Activated T-cell treated with anti-CD3 and anti-CD28 coated beads, Interleukin-2, amount 50 U/mL, for 72 hours (primary cell): ENCODE measurements at regions not wholly inside any gene's neighbourhood (a gene's known extent, or its start where the extent isn't known, plus 50 kb on each side); places are given as distances from the start of the nearest gene placed in this dataset.
"Not testable (repeated sequence)": the region's sequence is repeated elsewhere in the genome, so short reads cannot be mapped to it uniquely, and the experiment has no call there.

Experiments
- ATAC-seq, 2 donors: fragments of 150-1000 bp; cut with Tn5 transposase; replicated peaks in 1 of 2; 2 replicates each; pipeline ENCODE4 v1.10.0; 2021; ENCODE audit warnings: moderate library complexity in 2 of 2, mild to moderate bottlenecking in 1 of 2
- DNase-seq, 2 donors: peaks; one replicate each; pipeline ENCODE4 v3.0.0; 2021 to 2022; ENCODE audit warnings: mixed read lengths in 1 of 2
- H3K27ac Mint-ChIP-seq: one replicate; pipeline ENCODE4 v1.8.0; 2022; ENCODE audit warnings: mild to moderate bottlenecking, moderate library complexity, mixed read lengths
- H3K27me3 Mint-ChIP-seq: one replicate; pipeline ENCODE4 v1.8.0; 2022; ENCODE audit warnings: low read depth, mixed read lengths
- H3K36me3 Mint-ChIP-seq, 2 donors: one replicate each; pipeline ENCODE4 v1.8.0; 2022; ENCODE audit warnings: mixed read lengths in 2 of 2, mild to moderate bottlenecking in 1 of 2; ENCODE audit not compliant: insufficient read depth in 2 of 2
- H3K4me1 Mint-ChIP-seq: one replicate; pipeline ENCODE4 v1.8.0; 2022; ENCODE audit warnings: low read depth, mixed read lengths
- H3K4me3 Mint-ChIP-seq, 2 donors: one replicate each; pipeline ENCODE4 v1.8.0; 2022; ENCODE audit warnings: mild to moderate bottlenecking in 2 of 2, mixed read lengths in 2 of 2, moderate library complexity in 2 of 2
- H3K9me3 Mint-ChIP-seq, 2 donors: one replicate each; pipeline ENCODE4 v1.8.0; 2022; ENCODE audit warnings: mixed read lengths in 2 of 2

- H3K27me3 Mint-ChIP-seq: no peaks in the 10 kb centered on the region
- ATAC-seq (no peak), DNase-seq (no peak)
- H3K9me3 Mint-ChIP-seq: peaks cover 2% of the 10 kb centered on the region in 2 donors
- peaks cover 23% of the 10 kb centered on the region for H3K4me1 Mint-ChIP-seq
- peak overlapping the region; percentile 66 for H3K27ac Mint-ChIP-seq
- no peak overlapping the region for H3K4me3 Mint-ChIP-seq
- H3K36me3 Mint-ChIP-seq: no peaks in the 10 kb centered on the region
Observed at GRCh38 chr6:20334962-20335361, 66.7 kb upstream of the E2F3 start.

- ATAC-seq: peak; percentile 73 to 83
- peaks cover 23% of the 10 kb centered on the region for H3K4me1 Mint-ChIP-seq
- H3K27me3 Mint-ChIP-seq: no peaks in the 10 kb centered on the region
- peaks cover 2% of the 10 kb centered on the region in 2 donors for H3K9me3 Mint-ChIP-seq
- peak overlapping the region; percentile 66 for H3K27ac Mint-ChIP-seq
- H3K4me3 Mint-ChIP-seq: peak overlapping the region; percentile 43 to 79
- no peaks in the 10 kb centered on the region for H3K36me3 Mint-ChIP-seq
- no peak for DNase-seq
Observed at GRCh38 chr6:20335872-20336271, 65.8 kb upstream of the E2F3 start.

GRCh38 chr6:20338156-20338555, 63.5 kb upstream of the E2F3 start:
- H3K27ac Mint-ChIP-seq: no peak overlapping the region
- no peaks in the 10 kb centered on the region for H3K27me3 Mint-ChIP-seq
- H3K36me3 Mint-ChIP-seq: no peaks in the 10 kb centered on the region
- no peak for DNase-seq
- no peak for ATAC-seq
- peaks cover 2% of the 10 kb centered on the region in 2 donors for H3K9me3 Mint-ChIP-seq
- no peak overlapping the region for H3K4me3 Mint-ChIP-seq
- peaks cover 23% of the 10 kb centered on the region for H3K4me1 Mint-ChIP-seq

- Mint-ChIP-seq H3K27me3 (no peaks in the 10 kb centered on the region), H3K4me3 (no peak overlapping the region), H3K4me1 (peaks cover 18% of the 10 kb centered on the region), H3K27ac (no peak overlapping the region), H3K36me3 (no peaks in the 10 kb centered on the region), H3K9me3 (peaks cover 2% of the 10 kb centered on the region in 2 donors)
- DNase-seq: no peak
- ATAC-seq: no peak
Observed at GRCh38 chr6:20340068-20340848, 61.4 kb upstream of the E2F3 start.

- DNase-seq (no peak), ATAC-seq (no peak)
- H3K27me3 Mint-ChIP-seq: no peaks in the 10 kb centered on the region
- peaks cover 2% of the 10 kb centered on the region in 2 donors for H3K9me3 Mint-ChIP-seq
- peaks cover 9% of the 10 kb centered on the region for H3K4me1 Mint-ChIP-seq
- H3K27ac Mint-ChIP-seq: no peak overlapping the region
- H3K4me3 Mint-ChIP-seq: no peak overlapping the region
- no peaks in the 10 kb centered on the region for H3K36me3 Mint-ChIP-seq
Observed at GRCh38 chr6:20341096-20341495, 60.6 kb upstream of the E2F3 start.

- DNase-seq (no peak), ATAC-seq (no peak)
- Mint-ChIP-seq H3K27ac (no peak overlapping the region), H3K4me1 (peaks cover 5% of the 10 kb centered on the region), H3K27me3 (no peaks in the 10 kb centered on the region), H3K4me3 (no peak overlapping the region), H3K9me3 (peaks cover 2% of the 10 kb centered on the region in 2 donors), H3K36me3 (no peaks in the 10 kb centered on the region)
Observed at GRCh38 chr6:20341564-20341963, 60.1 kb upstream of the E2F3 start.

GRCh38 chr6:20346948-20347347, 54.7 kb upstream of the E2F3 start:
- not testable (repeated sequence) for H3K4me1 Mint-ChIP-seq, H3K4me3 Mint-ChIP-seq, H3K27ac Mint-ChIP-seq, DNase-seq, H3K36me3 Mint-ChIP-seq, ATAC-seq, H3K9me3 Mint-ChIP-seq, H3K27me3 Mint-ChIP-seq

GRCh38 chr6:20348041-20348440, 53.6 kb upstream of the E2F3 start:
- H3K4me1 Mint-ChIP-seq: peaks cover 13% of the 10 kb centered on the region
- H3K27ac Mint-ChIP-seq: no peak overlapping the region
- DNase-seq: no peak
- H3K27me3 Mint-ChIP-seq: no peaks in the 10 kb centered on the region
- peaks cover 1 to 6% of the 10 kb centered on the region in 2 donors for H3K36me3 Mint-ChIP-seq
- no peak for ATAC-seq
- no peak overlapping the region for H3K4me3 Mint-ChIP-seq
- peaks cover 3 to 4% of the 10 kb centered on the region in 2 donors for H3K9me3 Mint-ChIP-seq

- Mint-ChIP-seq H3K36me3 (peaks cover 3 to 6% of the 10 kb centered on the region in 2 donors), H3K4me1 (peaks cover 13% of the 10 kb centered on the region), H3K27ac (no peak overlapping the region), H3K4me3 (no peak overlapping the region), H3K27me3 (no peaks in the 10 kb centered on the region), H3K9me3 (peaks cover 4 to 5% of the 10 kb centered on the region in 2 donors)
- ATAC-seq: no peak
- DNase-seq: no peak
Observed at GRCh38 chr6:20349225-20349624, 52.5 kb upstream of the E2F3 start.

- no peak overlapping the region for H3K4me3 Mint-ChIP-seq
- ATAC-seq (no peak), DNase-seq (no peak)
- no peaks in the 10 kb centered on the region for H3K27me3 Mint-ChIP-seq
- H3K27ac Mint-ChIP-seq: no peak overlapping the region
- peaks cover 13% of the 10 kb centered on the region for H3K4me1 Mint-ChIP-seq
- H3K9me3 Mint-ChIP-seq: peaks cover 4 to 5% of the 10 kb centered on the region in 2 donors
- H3K36me3 Mint-ChIP-seq: peaks cover 3 to 6% of the 10 kb centered on the region in 2 donors
Observed at GRCh38 chr6:20350215-20350614, 51.5 kb upstream of the E2F3 start.

- Mint-ChIP-seq H3K27me3 (no peaks in the 10 kb centered on the region), H3K27ac (peak overlapping the region; percentile 58), H3K36me3 (peaks cover 3 to 6% of the 10 kb centered on the region in 2 donors), H3K4me3 (peak overlapping the region in 1 of 2 donors; percentile 30), H3K4me1 (peaks cover 13% of the 10 kb centered on the region), H3K9me3 (peaks cover 6 to 8% of the 10 kb centered on the region in 2 donors)
- ATAC-seq (peak; percentile 25 to 31), DNase-seq (no peak)
Observed at GRCh38 chr6:20351534-20351933, 50.1 kb upstream of the E2F3 start.
